ENCODE measurements at regions not wholly inside any gene's neighbourhood (a gene's known extent, or its start where the extent isn't known, plus 50 kb on each side); places are given as distances from the start of the nearest gene placed in this dataset.

- peak; percentile 37 to 52 for ATAC-seq
- H3K27me3 Mint-ChIP-seq (ENCODE audit: low read depth): peaks cover 2% of the 10 kb centered on the region
- H3K9me3 Mint-ChIP-seq: peaks cover 13% of the 10 kb centered on the region
- no peaks in the 10 kb centered on the region for H3K36me3 Mint-ChIP-seq (ENCODE audit: insufficient read depth)
- peaks cover 24% of the 10 kb centered on the region for H3K4me1 Mint-ChIP-seq (ENCODE audit: low read depth)
- H3K4me3 Mint-ChIP-seq: no peak overlapping the region
- DNase-seq: no peak
Observed at GRCh38 chr14:88130057-88130432, 125.1 kb downstream of the GPR65 start.

All from activated T-cell treated with anti-CD3 and anti-CD28 coated beads, Interleukin-2, amount 50 U/mL, for 4 hours (primary cell).